Thoracic aorta (tissue), 2 donors: ENCODE measurements at regions not wholly inside any gene's neighbourhood (a gene's known extent, or its start where the extent isn't known, plus 50 kb on each side); places are given as distances from the start of the nearest gene placed in this dataset.

ENCODE experiments used
- ATAC-seq: fragments of 150-250 bp; one replicate; pipeline ENCODE4 v1.8.0; 2017; ENCODE audit warnings: low read depth; ENCODE audit not compliant: insufficient number of reproducible peaks, low FRiP score
- DNase-seq: peaks from one replicate; pipeline ENCODE4 v3.0.0-alpha.2; 2020; ENCODE audit warnings: low spot score
- H3K27ac ChIP-seq, 2 donors: fragments of 200-600 bp; sonication (generic); 1 replicate in 1 of 2; 2 replicates in 1 of 2; pipeline ENCODE4 v1.5.1; 2016; ENCODE audit warnings: mild to moderate bottlenecking in 2 of 2, moderate library complexity in 2 of 2
- H3K27me3 ChIP-seq: fragments of 200-600 bp; sonication (generic); replicated peaks from 2 replicates; pipeline ENCODE4 v1.6.0; 2016; ENCODE audit warnings: mild to moderate bottlenecking; ENCODE audit not compliant: insufficient read depth
- H3K36me3 ChIP-seq: fragments of 200-600 bp; sonication (generic); one replicate; pipeline ENCODE4 v1.5.1; 2016
- H3K4me1 ChIP-seq, 2 donors: fragments of 200-600 bp; sonication (generic); 1 replicate in 1 of 2; 2 replicates in 1 of 2; pipeline versions ENCODE4 v1.5.1 to v1.6.0; 2016; ENCODE audit warnings: low read depth in 2 of 2, mild to moderate bottlenecking in 1 of 2; ENCODE audit not compliant: control insufficient read depth in 1 of 2
- H3K4me3 ChIP-seq: fragments of 200-600 bp; sonication (generic); 2 replicates; pipeline ENCODE4 v1.5.1; 2016; ENCODE audit warnings: mild to moderate bottlenecking
- H3K9me3 ChIP-seq: fragments of 200-600 bp; sonication (generic); 2 replicates; pipeline ENCODE4 v1.5.1; 2016
- CTCF ChIP-seq: fragments of 200-600 bp; sonication (generic); IDR thresholded peaks from one replicate; pipeline ENCODE4 v1.5.1; 2019; ENCODE audit warnings: antibody characterized with exemption

GRCh38 chr9:12350775-12351174, 342.4 kb upstream of the TYRP1 start:
- no peak for TF ChIP-seq CTCF
- no peak for DNase-seq
- no peak for ATAC-seq
- H3K4me3 ChIP-seq: no peak overlapping the region
- no peaks in the 10 kb centered on the region for H3K9me3 ChIP-seq
- no peaks in the 10 kb centered on the region for H3K27me3 ChIP-seq
- no peak overlapping the region for H3K27ac ChIP-seq
- H3K4me1 ChIP-seq: no peaks in the 10 kb centered on the region
- no peaks in the 10 kb centered on the region for H3K36me3 ChIP-seq

- no peak for DNase-seq
- no peak overlapping the region for H3K4me3 ChIP-seq
- no peaks in the 10 kb centered on the region for H3K27me3 ChIP-seq
- H3K9me3 ChIP-seq: no peaks in the 10 kb centered on the region
- no peak for TF ChIP-seq CTCF
- no peak for ATAC-seq
- no peak overlapping the region for H3K27ac ChIP-seq
- H3K4me1 ChIP-seq: no peaks in the 10 kb centered on the region
- H3K36me3 ChIP-seq: no peaks in the 10 kb centered on the region
Observed at GRCh38 chr9:12351293-12352044, 341.7 kb upstream of the TYRP1 start.

- TF ChIP-seq CTCF: no peak
- Histone ChIP-seq H3K27ac (no peak overlapping the region), H3K4me3 (no peak overlapping the region), H3K36me3 (no peaks in the 10 kb centered on the region), H3K9me3 (no peaks in the 10 kb centered on the region), H3K27me3 (no peaks in the 10 kb centered on the region), H3K4me1 (no peaks in the 10 kb centered on the region)
- DNase-seq: no peak
- ATAC-seq: no peak
Observed at GRCh38 chr9:12352045-12352315, 341.2 kb upstream of the TYRP1 start.

- no peaks in the 10 kb centered on the region for H3K36me3 ChIP-seq
- no peaks in the 10 kb centered on the region for H3K4me1 ChIP-seq
- ATAC-seq (no peak), DNase-seq (no peak)
- no peak for TF ChIP-seq CTCF
- no peaks in the 10 kb centered on the region for H3K27me3 ChIP-seq
- H3K4me3 ChIP-seq: no peak overlapping the region
- no peak overlapping the region for H3K27ac ChIP-seq
- no peaks in the 10 kb centered on the region for H3K9me3 ChIP-seq
Observed at GRCh38 chr9:12363439-12363838, 329.7 kb upstream of the TYRP1 start.

GRCh38 chr9:12368569-12368968, 324.6 kb upstream of the TYRP1 start:
- DNase-seq (no peak), ATAC-seq (no peak)
- no peak overlapping the region for H3K27ac ChIP-seq
- no peaks in the 10 kb centered on the region for H3K36me3 ChIP-seq
- no peak for TF ChIP-seq CTCF
- no peaks in the 10 kb centered on the region for H3K4me1 ChIP-seq
- H3K27me3 ChIP-seq: no peaks in the 10 kb centered on the region
- H3K4me3 ChIP-seq: no peak overlapping the region
- no peaks in the 10 kb centered on the region for H3K9me3 ChIP-seq
